Panc1 (cell line): ENCODE measurements at regions not wholly inside any gene's neighbourhood (a gene's known extent, or its start where the extent isn't known, plus 50 kb on each side); places are given as distances from the start of the nearest gene placed in this dataset.

Experiments used
- ATAC-seq: fragments of 200-7000 bp; cut with Tn5 transposase; 2 replicates; pipeline ENCODE4 v1.9.1; 2020; ENCODE audit warnings: mild to moderate bottlenecking, moderate library complexity
- BruUV-seq: library from RNA; stranded (reverse); fragments of 400-500 nt; replicated peaks from 2 replicates; lab custom pipeline; 2021; lab: Mats Ljungman, UMichigan
- CTCF ChIA-PET: fragments of 300-600 bp; sonication (Branson Sonifier 250); formaldehyde crosslinking; loops from one replicate; lab custom pipeline; 2022; ENCODE audit warnings: antibody characterized with exemption; lab: Charles Lee
- POLR2A ChIA-PET: fragments of 300-600 bp; sonication (Branson Sonifier 250); formaldehyde crosslinking; loops from one replicate; lab custom pipeline; 2022; ENCODE audit warnings: antibody characterized with exemption; lab: Charles Lee
- DNase-seq: peaks from one replicate; pipeline ENCODE4 v3.0.0-alpha.2; 2010; ENCODE audit warnings: low read depth, low spot score
- H3K27ac ChIP-seq: 2 replicates; pipeline ENCODE4 v1.5.1; 2011; ENCODE audit warnings: mild to moderate bottlenecking, low read length, inconsistent platforms
- H3K27me3 ChIP-seq: fragments of 200-500 bp; sonication (Bioruptor generic); 2 replicates; pipeline ENCODE4 v1.6.0; 2014; ENCODE audit warnings: low read length, inconsistent platforms; ENCODE audit not compliant: control insufficient read depth, insufficient read depth
- H3K36me3 ChIP-seq: fragments of 200-500 bp; sonication (Bioruptor generic); 2 replicates; pipeline ENCODE4 v1.5.1; 2014; ENCODE audit warnings: inconsistent platforms, mild to moderate bottlenecking, low read length, moderate library complexity; ENCODE audit not compliant: control insufficient read depth, insufficient read depth
- H3K4me1 ChIP-seq: 2 replicates; pipeline ENCODE4 v1.5.1; 2011; ENCODE audit warnings: inconsistent platforms, mild to moderate bottlenecking, low read length, moderate library complexity; ENCODE audit not compliant: control insufficient read depth, insufficient read depth
- H3K4me3 ChIP-seq, 2 experiments: 2 replicates each; pipeline ENCODE4 v1.5.1; 2011 to 2012; ENCODE audit warnings: low read depth in 2 of 2, low read length in 2 of 2, mild to moderate bottlenecking in 2 of 2, inconsistent platforms in 1 of 2, moderate library complexity in 1 of 2
- H3K9me3 ChIP-seq: fragments of 200-500 bp; sonication (Bioruptor generic); 2 replicates; pipeline ENCODE4 v1.5.1; 2014; ENCODE audit warnings: low read depth, mild to moderate bottlenecking, inconsistent platforms, low read length, moderate library complexity; ENCODE audit not compliant: control insufficient read depth, insufficient read depth
- CTCF ChIP-seq: fragments of 450-650 bp; IDR thresholded peaks from 2 replicates; pipeline ENCODE4 v1.5.1; 2017; ENCODE audit warnings: mild to moderate bottlenecking
- POLR2AphosphoS5 ChIP-seq: IDR thresholded peaks from 2 replicates; pipeline ENCODE4 v1.6.1; 2012; ENCODE audit warnings: mild to moderate bottlenecking, low read depth, low read length, moderate library complexity
- REST ChIP-seq, 2 experiments: IDR thresholded peaks; 2 replicates each; pipeline ENCODE4 v1.6.1; 2011 to 2012; ENCODE audit warnings: low read depth in 2 of 2, control low read depth in 1 of 2, low read length in 1 of 2, mild to moderate bottlenecking in 1 of 2, moderate library complexity in 1 of 2; ENCODE audit not compliant: insufficient read depth in 1 of 2
- SIN3A ChIP-seq: IDR thresholded peaks from 2 replicates; pipeline ENCODE4 v1.6.1; 2012; ENCODE audit warnings: low read depth, mild to moderate bottlenecking, low read length, moderate library complexity, borderline replicate concordance; ENCODE audit not compliant: insufficient read depth
- TCF7L2 ChIP-seq: IDR thresholded peaks from 2 replicates; pipeline ENCODE4 v1.6.1; 2011; ENCODE audit warnings: mild to moderate bottlenecking, low read depth, low read length, inconsistent platforms
- in situ Hi-C: cut with HindIII; loops from 2 replicates; pipeline ENCODE4 v1.10.0; 2016; ENCODE audit warnings: low sequenced_read_pairs, low pct_unique_long_range_greater_than_20kb
- intact Hi-C: fragments of 100-400 bp; cut with micrococcal nuclease; formaldehyde crosslinking; loops from one replicate; pipeline ENCODE4 v1.10.0; 2022; ENCODE audit not compliant: unreplicated experiment

GRCh38 chr6:40928307-40928706, 110.7 kb downstream of the UNC5CL start:
- CTCF ChIA-PET, result no interaction called here
- DNase-seq (no peak), ATAC-seq (no peak)
- Histone ChIP-seq H3K4me3 (no peak overlapping the region), H3K27me3 (no peaks in the 10 kb centered on the region), H3K9me3 (no peaks in the 10 kb centered on the region), H3K4me1 (no peaks in the 10 kb centered on the region), H3K27ac (peak overlapping the region; percentile 52; the same call in 1 of the 2 replicates), H3K36me3 (no peaks in the 10 kb centered on the region)
- in situ Hi-C loops (no loop called here), intact Hi-C loops (no loop called here)
- TF ChIP-seq SIN3A (no peak), TCF7L2 (no peak), REST (IDR thresholded peaks at IDR 0.05; ENCODE audit: insufficient read depth in 1 of 2, low read depth in 2 of 2, low read length in 1 of 2) (no peak), CTCF (no peak)
- no TSS peak for BruUV-seq
- POLR2A ChIA-PET, result no interaction called here

- H3K36me3 ChIP-seq, result no peaks in the 10 kb centered on the region
- intact Hi-C loops, result no loop called here
- ATAC-seq (no peak), DNase-seq (no peak)
- BruUV-seq, result no TSS peak
- H3K4me1 ChIP-seq, result peaks cover 8% of the 10 kb centered on the region
- in situ Hi-C loops, result no loop called here
- ChIA-PET CTCF (no interaction called here), POLR2A (no interaction called here)
- no peaks in the 10 kb centered on the region for H3K27me3 ChIP-seq
- peak overlapping the region; percentile 56 for H3K27ac ChIP-seq
- no peaks in the 10 kb centered on the region for H3K9me3 ChIP-seq
- TF ChIP-seq CTCF (no peak), SIN3A (no peak), REST (IDR thresholded peaks at IDR 0.05; ENCODE audit: insufficient read depth in 1 of 2, low read depth in 2 of 2, low read length in 1 of 2) (no peak), POLR2AphosphoS5 (no peak), TCF7L2 (no peak)
- no peak overlapping the region for H3K4me3 ChIP-seq
These were observed 113.7 kb downstream of the UNC5CL start for GRCh38 chr6:40925341-40925740.
